ENCODE measurements at regions not wholly inside any gene's neighbourhood (a gene's known extent, or its start where the extent isn't known, plus 50 kb on each side); places are given as distances from the start of the nearest gene placed in this dataset.
A peak's percentile ranks its signal among the peaks of the same experiment; 100 is the strongest.

- no peaks in the 10 kb centered on the region for H3K9me3 ChIP-seq (ENCODE audit: low read depth, low read length, poor library complexity, severe bottlenecking)
- intact Hi-C loops (cut with micrococcal nuclease; ENCODE audit: unreplicated experiment) = no loop called here
- DNase-seq (ENCODE audit: low spot score) = peak; percentile 94
- peaks cover 42% of the 10 kb centered on the region for H3K4me1 ChIP-seq (ENCODE audit: insufficient read depth, low read length, poor library complexity, severe bottlenecking)
- peak overlapping the region; percentile 64 for H3K4me3 ChIP-seq (ENCODE audit: low read depth, low read length, poor library complexity, severe bottlenecking)
- no peak for TF ChIP-seq CTCF (conservative IDR thresholded peaks at IDR 0.05; ENCODE audit: low read depth, low read length)
- no peak for TF ChIP-seq EZH2 (IDR thresholded peaks at IDR 0.05; ENCODE audit: borderline replicate concordance, low read depth, low read length, poor library complexity, severe bottlenecking)
- H3K36me3 ChIP-seq (ENCODE audit: insufficient read depth, low read length, poor library complexity, severe bottlenecking) = no peaks in the 10 kb centered on the region
- BruUV-seq (replicated peaks) = no TSS peak
- POLR2A ChIA-PET (ENCODE audit: low non-redundant PET) = no interaction called here
- H3K27me3 ChIP-seq (replicated peaks; ENCODE audit: insufficient read depth, low read depth, low read length, poor library complexity) = no peaks in the 10 kb centered on the region
- peak overlapping the region; percentile 62 for H3K27ac ChIP-seq (ENCODE audit: low read depth, low read length, poor library complexity, severe bottlenecking)
- CTCF ChIA-PET = no interaction called here
Measured at GRCh38 chr11:129279326-129280026, 87.4 kb upstream of the ARHGAP32 start.

GRCh38 chr11:129278586-129279319 is 86.6 kb upstream of the ARHGAP32 start:
- ChIA-PET POLR2A (ENCODE audit: low non-redundant PET) (no interaction called here), CTCF (no interaction called here)
- Histone ChIP-seq H3K36me3 (ENCODE audit: insufficient read depth, low read length, poor library complexity, severe bottlenecking) (no peaks in the 10 kb centered on the region), H3K4me3 (ENCODE audit: low read depth, low read length, poor library complexity, severe bottlenecking) (peak overlapping the region; percentile 64), H3K4me1 (ENCODE audit: insufficient read depth, low read length, poor library complexity, severe bottlenecking) (peaks cover 46% of the 10 kb centered on the region), H3K27ac (ENCODE audit: low read depth, low read length, poor library complexity, severe bottlenecking) (peak overlapping the region; percentile 26), H3K27me3 (replicated peaks; ENCODE audit: insufficient read depth, low read depth, low read length, poor library complexity) (no peaks in the 10 kb centered on the region), H3K9me3 (ENCODE audit: low read depth, low read length, poor library complexity, severe bottlenecking) (no peaks in the 10 kb centered on the region)
- peak; percentile 50 for DNase-seq (ENCODE audit: low spot score)
- TF ChIP-seq EZH2 (IDR thresholded peaks at IDR 0.05; ENCODE audit: borderline replicate concordance, low read depth, low read length, poor library complexity, severe bottlenecking) = no peak
- no peak for TF ChIP-seq CTCF (conservative IDR thresholded peaks at IDR 0.05; ENCODE audit: low read depth, low read length)
- intact Hi-C loops (cut with micrococcal nuclease; ENCODE audit: unreplicated experiment) = no loop called here
- BruUV-seq (replicated peaks) = no TSS peak

GRCh38 chr11:129277198-129277843 is 85.2 kb upstream of the ARHGAP32 start:
- peaks cover 46% of the 10 kb centered on the region for H3K4me1 ChIP-seq (ENCODE audit: insufficient read depth, low read length, poor library complexity, severe bottlenecking)
- intact Hi-C loops (cut with micrococcal nuclease; ENCODE audit: unreplicated experiment) = no loop called here
- ChIA-PET POLR2A (ENCODE audit: low non-redundant PET) (no interaction called here), CTCF (interaction anchor here (0.6 kb wide), 1 partner anchor 206 kb away, joined by 7 read pairs; no protein-coding TSS in a partner anchor)
- peak overlapping the region; percentile 64 for H3K4me3 ChIP-seq (ENCODE audit: low read depth, low read length, poor library complexity, severe bottlenecking)
- H3K36me3 ChIP-seq (ENCODE audit: insufficient read depth, low read length, poor library complexity, severe bottlenecking) = no peaks in the 10 kb centered on the region
- H3K27ac ChIP-seq (ENCODE audit: low read depth, low read length, poor library complexity, severe bottlenecking) = no peak overlapping the region
- no peak for DNase-seq (ENCODE audit: low spot score)
- no TSS peak for BruUV-seq (replicated peaks)
- H3K27me3 ChIP-seq (replicated peaks; ENCODE audit: insufficient read depth, low read depth, low read length, poor library complexity) = no peaks in the 10 kb centered on the region
- H3K9me3 ChIP-seq (ENCODE audit: low read depth, low read length, poor library complexity, severe bottlenecking) = no peaks in the 10 kb centered on the region
- TF ChIP-seq EZH2 (IDR thresholded peaks at IDR 0.05; ENCODE audit: borderline replicate concordance, low read depth, low read length, poor library complexity, severe bottlenecking) = no peak
- TF ChIP-seq CTCF (conservative IDR thresholded peaks at IDR 0.05; ENCODE audit: low read depth, low read length) = no peak

Measured in A673 (cell line).